GM19438 (cell line): ENCODE measurements at regions not wholly inside any gene's neighbourhood (a gene's known extent, or its start where the extent isn't known, plus 50 kb on each side); places are given as distances from the start of the nearest gene placed in this dataset.

ENCODE experiments used
- ATAC-seq: cut with Tn5 transposase; IDR thresholded peaks from one replicate; pipeline ENCODE4 v1.9.1; 2021; ENCODE audit warnings: low read depth; ENCODE audit not compliant: unreplicated experiment

- no peak for ATAC-seq
Observed at GRCh38 chr16:85173146-85173980, 61.1 kb upstream of the CIBAR2 start.

- ATAC-seq = no peak
Observed at GRCh38 chr16:85173981-85174751, 61.9 kb upstream of the CIBAR2 start.

GRCh38 chr16:85174871-85175723 lies 62.8 kb upstream of the CIBAR2 start:
- ATAC-seq = no peak

DNA sequence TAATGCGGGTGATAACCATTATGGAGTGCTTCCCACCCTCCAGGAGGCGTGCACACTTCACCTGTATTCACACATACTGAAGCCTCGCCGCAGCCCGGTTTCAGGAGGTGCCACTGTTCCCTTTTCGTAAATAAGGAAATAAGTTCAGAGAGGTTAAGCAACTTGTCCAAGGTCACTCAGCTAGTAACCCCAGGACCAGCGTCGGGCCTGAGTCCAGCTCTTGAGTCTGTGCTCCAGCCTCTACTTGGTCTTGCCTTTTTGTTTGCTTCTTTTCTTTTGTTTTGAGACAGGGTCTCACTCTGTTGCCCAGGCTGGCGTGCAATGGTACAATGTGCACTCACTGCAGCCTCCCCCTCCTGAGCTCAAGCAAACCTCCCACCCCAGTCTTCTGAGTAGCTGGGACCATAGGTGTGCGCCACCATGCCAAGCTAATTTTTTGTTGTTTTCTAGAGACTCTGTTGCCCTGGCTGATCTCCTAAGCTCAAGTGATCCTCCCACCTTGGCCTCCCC lies 63.5 kb upstream of the CIBAR2 start:
- no peak for ATAC-seq

- ATAC-seq = no peak
Observed at GRCh38 chr16:85176541-85177447, 64.5 kb upstream of the CIBAR2 start.

DNA sequence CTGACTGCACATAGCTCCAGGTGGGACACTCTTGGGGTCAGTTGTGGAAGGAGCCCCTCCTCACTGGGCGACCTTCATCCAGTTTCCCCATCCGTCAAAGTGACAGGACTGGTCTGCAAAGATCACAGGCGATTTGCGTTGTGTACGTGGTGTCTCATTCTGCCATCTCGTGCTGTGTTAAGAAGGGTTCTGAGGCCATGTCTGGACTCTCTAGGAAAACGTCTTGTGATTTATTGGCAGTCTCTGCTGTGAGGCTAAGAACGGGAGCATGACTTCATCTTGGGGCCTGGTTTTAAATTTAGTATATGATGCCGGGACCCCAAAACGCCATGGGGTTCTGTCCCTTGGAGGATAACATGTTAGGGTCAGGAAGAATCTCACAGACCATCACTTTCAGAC lies 65.2 kb upstream of the CIBAR2 start:
- no peak for ATAC-seq

- ATAC-seq = no peak
Observed at GRCh38 chr16:85178006-85178591, 65.8 kb upstream of the CIBAR2 start.

- ATAC-seq = no peak
Observed at GRCh38 chr16:85178596-85178995, 66.3 kb upstream of the CIBAR2 start.

DNA sequence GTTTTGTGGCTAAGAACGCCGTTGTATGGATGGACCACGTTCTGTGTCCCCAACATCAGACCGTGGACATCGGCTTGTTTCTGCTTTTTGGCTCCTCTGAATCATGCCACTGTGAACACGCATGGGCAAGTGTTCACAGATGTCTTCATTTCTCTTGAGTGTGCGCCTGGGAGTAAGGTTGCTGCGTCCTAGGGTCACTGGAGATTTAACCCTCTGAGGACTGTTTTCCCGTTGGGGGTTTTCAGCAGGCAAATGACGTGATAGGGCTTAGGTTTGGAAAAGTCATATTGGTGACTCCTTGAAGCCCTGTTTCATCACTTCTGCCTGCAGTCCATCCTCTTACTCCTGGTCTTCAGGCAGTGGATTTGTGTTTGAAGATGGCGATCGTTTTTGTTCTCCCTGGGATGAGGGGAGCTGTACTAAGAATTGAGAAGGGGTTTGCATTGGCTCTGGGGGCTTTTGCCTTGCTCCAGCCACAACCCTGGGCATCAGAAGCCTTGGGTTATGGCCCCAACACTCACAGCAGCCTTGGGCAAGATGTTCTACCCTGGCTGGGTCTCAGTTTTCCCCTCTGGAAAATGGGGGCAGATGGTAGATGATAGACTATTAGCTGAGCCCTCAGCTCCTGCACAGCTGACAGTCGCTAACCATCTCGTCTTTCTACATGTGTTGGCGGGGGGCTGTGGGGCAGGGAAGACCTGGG lies 67.2 kb upstream of the CIBAR2 start:
- no peak for ATAC-seq

GRCh38 chr16:85180047-85180826 lies 68.0 kb upstream of the CIBAR2 start:
- no peak for ATAC-seq

GRCh38 chr16:85180827-85181738 lies 68.8 kb upstream of the CIBAR2 start:
- no peak for ATAC-seq

- no peak for ATAC-seq
Observed at GRCh38 chr16:85181739-85182129, 69.5 kb upstream of the CIBAR2 start.

DNA sequence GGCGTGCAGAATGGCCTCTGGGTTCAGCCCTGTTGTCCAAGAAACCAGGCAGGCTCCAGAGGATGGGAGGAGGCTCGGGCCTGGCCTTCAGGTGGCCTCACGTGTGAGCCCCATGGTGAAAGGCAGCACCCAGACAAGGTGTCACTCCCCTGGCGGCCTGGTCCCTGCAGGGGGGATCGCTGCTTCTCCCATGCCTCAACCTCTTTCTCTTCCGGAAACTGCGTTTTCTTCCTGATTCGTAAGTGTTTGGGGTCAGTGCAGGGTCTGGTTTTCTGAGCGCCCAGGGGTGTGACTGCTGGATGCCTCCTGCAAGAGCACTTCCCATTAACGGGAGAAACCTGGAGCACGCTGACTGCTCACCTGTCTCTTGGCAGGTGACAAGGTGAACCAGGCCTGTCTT lies 70.0 kb upstream of the CIBAR2 start:
- no peak for ATAC-seq

DNA sequence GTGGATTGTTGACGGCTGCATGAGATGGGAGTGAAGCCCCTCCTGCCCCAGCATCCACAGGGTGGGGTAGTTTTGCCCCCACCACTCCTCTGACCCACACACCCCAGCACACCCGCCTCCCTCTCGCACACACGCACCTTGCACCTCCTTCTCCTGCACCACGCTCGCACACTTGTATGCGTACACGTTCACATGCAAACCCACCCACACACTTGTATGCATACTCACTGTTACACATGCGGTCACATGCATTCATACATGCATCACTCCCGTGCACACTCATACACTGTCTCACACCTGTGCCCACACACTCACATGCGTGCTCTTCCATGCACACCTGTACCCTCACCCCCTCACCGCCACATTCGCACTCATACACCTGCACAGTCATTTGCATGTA lies 70.5 kb upstream of the CIBAR2 start:
- ATAC-seq = no peak

DNA sequence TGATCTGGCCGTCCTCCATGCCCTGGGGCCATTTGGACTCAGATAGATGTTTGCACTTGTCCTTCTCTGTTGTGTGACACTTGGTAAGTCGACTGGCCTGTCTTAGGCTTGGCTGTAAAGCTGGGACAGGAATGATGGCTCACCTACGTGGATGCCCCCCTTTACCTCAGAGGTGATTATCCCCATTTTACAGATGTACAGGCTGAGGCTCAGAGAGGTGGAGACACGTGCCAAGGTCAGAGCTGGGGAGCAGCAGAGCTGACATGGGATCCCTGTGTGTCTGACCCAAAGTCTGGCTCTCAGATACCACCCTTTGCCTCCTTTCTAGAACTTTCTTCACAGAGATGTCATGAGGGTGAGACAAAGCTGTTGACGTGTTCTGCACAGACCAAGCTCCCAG lies 71.3 kb upstream of the CIBAR2 start:
- no peak for ATAC-seq

DNA sequence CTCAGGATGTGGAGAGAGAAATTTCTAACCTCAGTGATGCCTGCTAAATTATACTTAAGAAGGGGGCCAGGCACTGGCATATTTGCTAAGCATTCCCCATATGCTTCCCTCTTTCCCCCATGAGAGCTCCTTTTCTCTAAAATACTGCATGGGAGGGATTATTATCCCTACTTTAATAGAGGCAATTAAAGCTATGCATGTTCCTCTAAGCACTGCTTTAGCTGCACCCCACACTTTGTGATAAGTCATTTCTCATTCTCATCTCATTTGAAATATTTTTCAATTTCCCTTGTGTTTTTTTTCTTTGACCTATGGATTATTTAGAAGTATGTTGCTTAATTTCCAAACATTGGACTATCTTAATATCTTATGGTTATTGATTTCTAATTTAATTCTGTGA lies 72.1 kb upstream of the CIBAR2 start:
- no peak for ATAC-seq
